A549 (cell line): ENCODE measurements at regions not wholly inside any gene's neighbourhood (a gene's known extent, or its start where the extent isn't known, plus 50 kb on each side); places are given as distances from the start of the nearest gene placed in this dataset.
"Not testable (repeated sequence)": the region's sequence is repeated elsewhere in the genome, so short reads cannot be mapped to it uniquely, and the experiment has no call there.

Source experiments
- ATAC-seq, 2 experiments: fragments of 200-7000 bp in 1 of 2; fragments of >200 bp in 1 of 2; cut with Nextera tagmentation in 1 of 2; cut with Tn5 transposase in 1 of 2; 3 replicates each; pipeline versions ENCODE4 v1.8.0 to v1.9.1; 2018 to 2020; ENCODE audit warnings: mild to moderate bottlenecking in 1 of 2, moderate library complexity in 1 of 2
- CTCF ChIA-PET: fragments of 300-600 bp; sonication (Branson Sonifier 250); formaldehyde crosslinking; extraction: SDS; loops from one replicate; lab custom pipeline; 2021; ENCODE audit warnings: antibody characterized with exemption, inconsistent platforms; lab: Yijun Ruan, JAX
- POLR2A ChIA-PET: fragments of 350-600 bp; formaldehyde crosslinking; extraction: SDS; loops from one replicate; lab custom pipeline; 2021; ENCODE audit warnings: antibody characterized with exemption, inconsistent platforms; lab: Yijun Ruan, JAX
- DNase-seq, 2 experiments: peaks; one replicate each; pipeline versions ENCODE4 v3.0.0 to v3.0.0-alpha.2; 2011 to 2016; ENCODE audit warnings: low read depth in 1 of 2, low spot score in 1 of 2
- FAIRE-seq: peaks from 2 replicates; lab custom pipeline; 2011; peaks lifted over from hg19 to GRCh38; lab: Jason Lieb, UNC
- H3K27ac ChIP-seq, 2 experiments: fragments of >200 bp; sonication (Bioruptor Twin); formaldehyde crosslinking; 3 replicates each; pipeline ENCODE4 v1.5.1; 2016 to 2017
- H3K4me1 ChIP-seq: fragments of >200 bp; sonication (Bioruptor Twin); formaldehyde crosslinking; 3 replicates; pipeline ENCODE4 v1.6.1; 2016
- H3K4me2 ChIP-seq: fragments of >200 bp; sonication (Bioruptor Twin); formaldehyde crosslinking; 3 replicates; pipeline ENCODE4 v1.6.1; 2016
- H3K4me3 ChIP-seq: fragments of >200 bp; sonication (Bioruptor Twin); formaldehyde crosslinking; 3 replicates; pipeline ENCODE4 v1.5.1; 2016
- H3K9me3 ChIP-seq: fragments of >200 bp; sonication (Bioruptor Twin); formaldehyde crosslinking; 3 replicates; pipeline ENCODE4 v1.6.1; 2016
- BHLHE40 ChIP-seq: IDR thresholded peaks from 2 replicates; pipeline ENCODE4 v1.6.1; 2012; ENCODE audit warnings: low read depth, low read length, inconsistent platforms
- CBX8 ChIP-seq: fragments of 200-600 bp; sonication (generic); IDR thresholded peaks from 2 replicates; pipeline ENCODE4 v1.6.1; 2016
- CEBPB ChIP-seq, 2 experiments: fragments of >200 bp in 1 of 2; sonication (Bioruptor Twin) in 1 of 2; formaldehyde crosslinking in 1 of 2; IDR thresholded peaks; 2 replicates each; pipeline ENCODE4 v1.6.1; 2012 to 2016
- EHF ChIP-seq: fragments of 250-450 bp; sonication (Bioruptor Pico); IDR thresholded peaks from 2 replicates; pipeline ENCODE4 v1.5.0; 2020; ENCODE audit warnings: mild to moderate bottlenecking
- EHMT2 ChIP-seq: fragments of 200-600 bp; sonication (generic); IDR thresholded peaks from 2 replicates; pipeline ENCODE4 v1.6.1; 2016; ENCODE audit warnings: antibody characterized with exemption, low read depth, mild to moderate bottlenecking, moderate library complexity
- FOXS1 ChIP-seq: fragments of 250-450 bp; sonication (Bioruptor Pico); IDR thresholded peaks from 2 replicates; pipeline ENCODE4 v1.5.0; 2020; ENCODE audit warnings: mild to moderate bottlenecking, moderate library complexity
- HEYL ChIP-seq: fragments of 250-450 bp; sonication (Bioruptor Pico); IDR thresholded peaks from 2 replicates; pipeline ENCODE4 v1.8.0; 2021; ENCODE audit warnings: mild to moderate bottlenecking, moderate library complexity
- HOXB13 ChIP-seq: fragments of 250-450 bp; sonication (Bioruptor Pico); IDR thresholded peaks from 2 replicates; pipeline ENCODE4 v1.5.0; 2020; ENCODE audit warnings: low read depth, mild to moderate bottlenecking, moderate library complexity
- JUNB ChIP-seq: fragments of >200 bp; sonication (Bioruptor Twin); formaldehyde crosslinking; IDR thresholded peaks from 2 replicates; pipeline ENCODE4 v1.6.1; 2016
- MYC ChIP-seq: IDR thresholded peaks from 2 replicates; pipeline ENCODE4 v1.6.1; 2012; ENCODE audit warnings: mild to moderate bottlenecking, inconsistent platforms, low read length, improper control_type of control experiment, borderline replicate concordance
- POLR2A ChIP-seq: IDR thresholded peaks from 2 replicates; pipeline ENCODE4 v1.6.1; 2012; ENCODE audit warnings: mild to moderate bottlenecking, low read length
- RARB ChIP-seq: fragments of 250-450 bp; sonication (Bioruptor Pico); IDR thresholded peaks from 2 replicates; pipeline ENCODE4 v1.8.0; 2021; ENCODE audit warnings: mild to moderate bottlenecking, moderate library complexity
- SMC3 ChIP-seq: fragments of >200 bp; sonication (Bioruptor Twin); formaldehyde crosslinking; IDR thresholded peaks from 3 replicates; pipeline ENCODE4 v1.6.1; 2018; ENCODE audit warnings: inconsistent platforms
- SREBF2 ChIP-seq: fragments of 450-650 bp; IDR thresholded peaks from 2 replicates; pipeline ENCODE4 v1.6.1; 2014; ENCODE audit warnings: mild to moderate bottlenecking, moderate library complexity
- ZC3H11A ChIP-seq: fragments of 450-650 bp; IDR thresholded peaks from 2 replicates; pipeline ENCODE4 v1.6.1; 2014; ENCODE audit warnings: antibody characterized with exemption, mild to moderate bottlenecking
- WGBS: methylation state at CpG from one replicate; pipeline ENCODE4 v1.1.6; 2017; ENCODE audit errors: missing lambda C conversion rate; 5-methylcytosine and 5-hydroxymethylcytosine counted together
- TF ChIP-seq, protein P1 (sequence below): fragments of >200 bp; sonication (Bioruptor Twin); formaldehyde crosslinking; IDR thresholded peaks from 2 replicates; pipeline ENCODE4 v1.6.1; 2016
- TF ChIP-seq, protein P2 (sequence below): IDR thresholded peaks from 2 replicates; pipeline ENCODE4 v1.6.1; 2012
- TF ChIP-seq, protein P3 (sequence below): IDR thresholded peaks from 2 replicates; pipeline ENCODE4 v1.6.1; 2012; ENCODE audit warnings: low read depth, borderline replicate concordance
- TF ChIP-seq, protein P4 (sequence below): fragments of >200 bp; sonication (Bioruptor Twin); formaldehyde crosslinking; IDR thresholded peaks from 3 replicates; pipeline ENCODE4 v1.6.1; 2016

DNA sequence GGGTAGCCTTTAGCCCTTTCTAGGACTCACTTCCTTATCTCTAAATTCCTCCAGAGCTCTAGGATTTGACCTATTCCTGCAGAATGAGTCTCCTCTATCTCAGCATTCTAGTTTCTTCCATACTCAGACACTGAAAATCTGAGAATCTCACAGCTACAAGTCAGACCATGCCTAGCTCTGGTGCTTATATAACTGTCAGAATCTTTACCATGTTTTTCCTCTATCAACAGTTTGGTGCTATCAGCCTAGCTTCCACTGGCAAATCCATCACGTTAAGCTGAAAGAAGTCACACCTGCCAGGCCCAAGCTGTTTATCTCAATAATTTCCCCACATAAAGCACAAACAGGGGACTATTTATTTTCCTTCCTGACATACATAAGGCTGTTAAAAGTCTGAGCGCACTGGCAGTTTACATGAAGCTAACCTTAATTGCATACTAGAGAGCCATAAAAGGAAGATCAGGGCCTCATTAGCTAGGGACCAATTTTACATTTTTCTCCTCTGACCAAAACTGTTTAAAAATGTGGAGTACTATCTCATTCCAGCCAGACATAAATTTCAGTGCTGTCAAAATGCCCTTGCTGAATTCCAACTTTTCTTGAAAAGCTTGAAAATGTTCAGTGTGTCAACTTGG, 270.5 kb downstream of the C12orf75 start:
- TF ChIP-seq SREBF2 (no peak), JUNB (no peak), SMC3 (no peak), HEYL (CRISPR knock-in tag) (no peak), FOXS1 (CRISPR knock-in tag) (no peak), CEBPB (IDR thresholded peaks at IDR 0.05) (no peak), EHMT2 (no peak)
- TF ChIP-seq, protein P1, sequence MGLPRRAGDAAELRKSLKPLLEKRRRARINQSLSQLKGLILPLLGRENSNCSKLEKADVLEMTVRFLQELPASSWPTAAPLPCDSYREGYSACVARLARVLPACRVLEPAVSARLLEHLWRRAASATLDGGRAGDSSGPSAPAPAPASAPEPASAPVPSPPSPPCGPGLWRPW, result no peak
- TF ChIP-seq, protein P2, sequence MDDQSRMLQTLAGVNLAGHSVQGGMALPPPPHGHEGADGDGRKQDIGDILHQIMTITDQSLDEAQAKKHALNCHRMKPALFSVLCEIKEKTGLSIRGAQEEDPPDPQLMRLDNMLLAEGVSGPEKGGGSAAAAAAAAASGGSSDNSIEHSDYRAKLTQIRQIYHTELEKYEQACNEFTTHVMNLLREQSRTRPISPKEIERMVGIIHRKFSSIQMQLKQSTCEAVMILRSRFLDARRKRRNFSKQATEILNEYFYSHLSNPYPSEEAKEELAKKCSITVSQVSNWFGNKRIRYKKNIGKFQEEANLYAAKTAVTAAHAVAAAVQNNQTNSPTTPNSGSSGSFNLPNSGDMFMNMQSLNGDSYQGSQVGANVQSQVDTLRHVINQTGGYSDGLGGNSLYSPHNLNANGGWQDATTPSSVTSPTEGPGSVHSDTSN, result no peak
- TF ChIP-seq, protein P3, sequence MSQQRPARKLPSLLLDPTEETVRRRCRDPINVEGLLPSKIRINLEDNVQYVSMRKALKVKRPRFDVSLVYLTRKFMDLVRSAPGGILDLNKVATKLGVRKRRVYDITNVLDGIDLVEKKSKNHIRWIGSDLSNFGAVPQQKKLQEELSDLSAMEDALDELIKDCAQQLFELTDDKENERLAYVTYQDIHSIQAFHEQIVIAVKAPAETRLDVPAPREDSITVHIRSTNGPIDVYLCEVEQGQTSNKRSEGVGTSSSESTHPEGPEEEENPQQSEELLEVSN, result no peak
- Histone ChIP-seq H3K4me2 (no peak overlapping the region), H3K4me3 (no peak overlapping the region), H3K9me3 (no peaks in the 10 kb centered on the region), H3K27ac (no peak overlapping the region), H3K4me1 (no peaks in the 10 kb centered on the region)
- POLR2A ChIA-PET, result no interaction called here
- no peak for FAIRE-seq
- CTCF ChIA-PET, result interaction anchor here (0.6 to 2.0 kb wide), 3 partner anchors 166 to 549 kb away, joined by 3 to 8 read pairs (median 3); no protein-coding TSS in a partner anchor
- no peak for DNase-seq
- ATAC-seq, result no peak
- 76% methylated on average over 2 of the region's 2 CpGs for WGBS

DNA sequence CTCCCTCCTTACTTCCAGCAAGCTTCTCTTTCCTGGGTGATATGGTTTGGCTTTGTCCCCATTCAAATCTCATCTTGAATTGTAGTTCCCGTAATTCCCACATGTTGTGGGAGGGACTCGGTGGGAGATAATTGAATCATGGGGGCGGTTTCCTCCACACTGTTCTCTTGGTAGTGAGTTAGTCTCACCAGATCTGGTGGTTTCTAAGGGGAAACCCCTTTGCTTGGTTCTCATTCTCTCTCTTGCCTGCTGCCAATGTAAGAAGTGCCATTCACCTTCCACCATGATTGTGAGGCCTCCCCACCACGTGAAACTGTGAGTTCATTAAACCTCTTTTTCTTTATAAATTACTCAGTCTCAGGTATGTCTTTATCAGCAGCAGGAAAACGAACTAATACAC, 271.8 kb downstream of the C12orf75 start:
- DNase-seq, H3K9me3 ChIP-seq, H3K4me1 ChIP-seq, FAIRE-seq, H3K4me2 ChIP-seq, ATAC-seq, H3K27ac ChIP-seq, POLR2A ChIA-PET, H3K4me3 ChIP-seq: not testable (repeated sequence)
- CTCF ChIA-PET, result interaction anchor here (0.8 kb wide), 1 partner anchor 9 kb away, joined by 3 read pairs; no protein-coding TSS in a partner anchor
- WGBS, result 37% methylated on average over 5 of the region's 5 CpGs

DNA sequence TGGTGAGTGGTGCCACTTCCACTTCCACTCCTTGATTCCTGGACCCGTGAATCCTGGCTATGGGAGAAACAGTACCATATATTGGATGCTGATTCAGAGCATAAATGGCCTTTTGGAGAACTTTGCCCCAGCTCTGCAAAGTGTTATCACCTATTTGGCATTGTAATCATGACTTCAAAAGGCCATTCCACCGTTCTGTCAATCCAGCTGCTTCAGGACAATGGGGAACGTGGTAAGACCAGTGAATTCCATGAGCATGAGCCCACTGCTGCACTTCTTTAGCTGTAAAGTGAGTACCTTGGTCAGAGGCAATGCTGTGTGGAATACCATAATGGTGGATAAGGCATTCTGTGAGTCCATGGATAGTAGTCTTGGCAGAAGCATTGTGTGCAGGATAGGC, 273.8 kb downstream of the C12orf75 start:
- H3K4me2 ChIP-seq, H3K4me1 ChIP-seq, DNase-seq, CTCF ChIA-PET, H3K4me3 ChIP-seq, FAIRE-seq, ATAC-seq, H3K9me3 ChIP-seq, H3K27ac ChIP-seq, POLR2A ChIA-PET: not testable (repeated sequence)
- 3% methylated on average over 3 of the region's 3 CpGs for WGBS

DNA sequence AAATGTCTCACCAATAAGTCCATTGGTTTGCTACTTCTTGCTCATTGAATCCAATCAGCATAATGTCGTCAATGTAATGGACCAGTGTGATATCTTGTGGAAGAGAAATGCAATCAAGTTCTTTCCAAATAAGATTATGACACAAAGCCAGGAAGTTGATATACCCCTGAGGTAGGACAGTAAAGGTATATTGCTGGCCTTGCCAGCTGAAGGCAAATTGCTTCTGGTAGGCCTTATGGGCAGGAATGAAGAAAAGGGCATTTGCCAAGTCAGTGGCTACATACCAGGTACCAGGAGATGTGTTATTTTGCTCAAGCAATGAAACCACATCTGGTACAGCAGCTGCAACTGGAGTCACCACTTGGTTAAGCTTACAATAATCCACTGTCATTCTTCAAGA, 276.1 kb downstream of the C12orf75 start:
- DNase-seq, H3K4me2 ChIP-seq, ATAC-seq, H3K9me3 ChIP-seq, CTCF ChIA-PET, H3K27ac ChIP-seq, H3K4me3 ChIP-seq, POLR2A ChIA-PET, H3K4me1 ChIP-seq, FAIRE-seq: not testable (repeated sequence)
- 79% methylated on average over 1 of the region's 1 CpG for WGBS

DNA sequence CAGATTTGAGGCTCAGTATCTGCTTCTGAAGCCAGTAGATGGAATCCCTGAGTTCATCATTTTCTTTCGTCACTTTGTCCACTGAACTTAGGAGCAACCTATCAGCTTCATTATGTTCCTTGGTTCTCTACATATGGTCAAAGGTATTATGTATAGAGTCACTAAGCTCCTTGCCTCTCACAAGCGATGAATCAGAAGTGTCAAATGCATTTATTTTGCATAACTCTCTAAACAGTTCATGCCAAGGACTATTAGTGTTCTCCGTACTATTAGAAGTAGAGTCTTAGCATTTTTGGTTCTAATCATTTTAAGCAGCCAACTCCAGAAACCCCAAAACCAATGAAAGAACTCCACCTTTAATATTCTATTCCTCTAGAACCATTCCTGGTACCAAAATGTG, 278.5 kb downstream of the C12orf75 start:
- 90% methylated on average over 3 of the region's 3 CpGs for WGBS
- FAIRE-seq, H3K9me3 ChIP-seq, H3K4me1 ChIP-seq, ATAC-seq, POLR2A ChIA-PET, H3K4me3 ChIP-seq, DNase-seq, H3K27ac ChIP-seq, H3K4me2 ChIP-seq: not testable (repeated sequence)
- CTCF ChIA-PET, result interaction anchor here (1.0 to 1.7 kb wide), 2 partner anchors 9 to 26 kb away, joined by 4 to 5 read pairs; no protein-coding TSS in a partner anchor

DNA sequence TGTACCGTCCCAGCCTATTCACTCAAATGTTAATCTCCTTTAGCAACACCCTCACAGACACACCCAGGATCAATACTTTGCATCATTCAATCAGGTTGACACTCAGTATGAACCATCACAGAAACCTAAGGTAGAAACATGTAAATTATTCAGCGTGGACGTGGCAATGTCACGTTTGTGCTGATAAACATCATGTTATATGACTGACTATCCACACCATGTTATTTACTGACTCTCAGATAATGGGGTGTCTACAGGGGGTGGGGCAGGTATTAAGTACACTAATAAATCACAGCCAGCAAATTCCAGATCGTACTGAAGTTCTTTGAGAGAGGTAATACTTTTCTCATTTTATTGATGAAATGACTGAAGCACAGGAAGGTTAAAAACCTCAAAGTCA, 280.0 kb downstream of the C12orf75 start:
- WGBS, result 71% methylated on average over 5 of the region's 5 CpGs
- Histone ChIP-seq H3K9me3 (no peaks in the 10 kb centered on the region), H3K4me3 (no peak overlapping the region), H3K4me1 (no peaks in the 10 kb centered on the region), H3K27ac (no peak overlapping the region), H3K4me2 (no peak overlapping the region)
- CTCF ChIA-PET, result no interaction called here
- FAIRE-seq (no peak), DNase-seq (no peak), ATAC-seq (no peak)
- POLR2A ChIA-PET, result no interaction called here
- no peak for TF ChIP-seq RARB (CRISPR knock-in tag)
- no peak for TF ChIP-seq CBX8
- TF ChIP-seq, protein P2, result no peak
- TF ChIP-seq, protein P4, sequence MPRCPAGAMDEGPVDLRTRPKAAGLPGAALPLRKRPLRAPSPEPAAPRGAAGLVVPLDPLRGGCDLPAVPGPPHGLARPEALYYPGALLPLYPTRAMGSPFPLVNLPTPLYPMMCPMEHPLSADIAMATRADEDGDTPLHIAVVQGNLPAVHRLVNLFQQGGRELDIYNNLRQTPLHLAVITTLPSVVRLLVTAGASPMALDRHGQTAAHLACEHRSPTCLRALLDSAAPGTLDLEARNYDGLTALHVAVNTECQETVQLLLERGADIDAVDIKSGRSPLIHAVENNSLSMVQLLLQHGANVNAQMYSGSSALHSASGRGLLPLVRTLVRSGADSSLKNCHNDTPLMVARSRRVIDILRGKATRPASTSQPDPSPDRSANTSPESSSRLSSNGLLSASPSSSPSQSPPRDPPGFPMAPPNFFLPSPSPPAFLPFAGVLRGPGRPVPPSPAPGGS, result no peak
- no peak for TF ChIP-seq FOXS1 (CRISPR knock-in tag)
- TF ChIP-seq BHLHE40, result no peak
- TF ChIP-seq MYC, result no peak
- TF ChIP-seq ZC3H11A, result no peak
- TF ChIP-seq POLR2A, result no peak
- no peak for TF ChIP-seq EHF (CRISPR knock-in tag)
- no peak for TF ChIP-seq HOXB13 (CRISPR knock-in tag)
- TF ChIP-seq SREBF2, result no peak
- TF ChIP-seq, all 56 proteins: peak for 0
